NCI-H82 treated with DMSO at 0.1 percent for 48 hours (cell line): ENCODE measurements at regions not wholly inside any gene's neighbourhood (a gene's known extent, or its start where the extent isn't known, plus 50 kb on each side); places are given as distances from the start of the nearest gene placed in this dataset.
A peak's percentile ranks its signal among the peaks of the same experiment; 100 is the strongest.
"Not testable (repeated sequence)": the region's sequence is repeated elsewhere in the genome, so short reads cannot be mapped to it uniquely, and the experiment has no call there.

Experiments used
- DNase-seq: peaks from one replicate; lab custom pipeline; 2025; ENCODE audit not compliant: unreplicated experiment; lab: John Stamatoyannopoulos, UW

DNA sequence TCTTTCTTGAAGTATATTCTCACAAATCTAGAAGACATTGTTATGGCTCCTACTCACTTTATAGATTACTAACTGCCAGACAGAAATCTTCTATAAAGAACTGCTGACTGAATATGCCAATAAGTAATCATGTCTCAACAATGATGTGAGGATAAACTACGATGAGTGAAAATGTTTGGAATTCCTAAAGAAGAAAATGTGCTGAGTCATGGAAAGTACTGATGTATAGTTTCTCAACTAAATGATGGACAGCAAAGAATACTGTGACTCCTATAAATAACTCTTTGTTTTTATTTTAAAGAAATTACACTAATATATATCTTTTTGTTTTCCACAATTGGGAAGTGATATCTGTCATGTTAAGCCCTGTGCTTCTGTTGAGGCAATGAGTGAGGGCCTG lies 232.9 kb downstream of the LNPK start:
- DNase-seq = no peak

DNA sequence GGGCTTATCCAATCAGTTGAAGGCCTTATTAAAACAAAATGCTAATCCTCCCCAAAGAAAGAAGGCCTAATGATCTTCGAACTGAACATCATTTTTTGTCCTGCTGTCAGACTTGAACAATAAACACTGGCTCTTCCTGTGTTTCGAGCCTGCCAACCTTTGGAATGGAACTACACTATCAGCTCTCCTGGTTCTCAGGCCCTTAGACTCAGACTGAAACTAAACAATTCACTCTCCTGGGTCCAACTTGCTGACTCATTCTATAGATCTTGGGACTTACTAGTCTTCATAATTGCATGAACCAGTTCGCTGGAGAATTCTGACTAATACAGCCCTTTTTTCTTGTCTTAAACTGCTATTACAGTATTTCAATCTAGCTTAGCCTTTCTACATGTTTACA lies 235.2 kb downstream of the LNPK start:
- no peak for DNase-seq

DNA sequence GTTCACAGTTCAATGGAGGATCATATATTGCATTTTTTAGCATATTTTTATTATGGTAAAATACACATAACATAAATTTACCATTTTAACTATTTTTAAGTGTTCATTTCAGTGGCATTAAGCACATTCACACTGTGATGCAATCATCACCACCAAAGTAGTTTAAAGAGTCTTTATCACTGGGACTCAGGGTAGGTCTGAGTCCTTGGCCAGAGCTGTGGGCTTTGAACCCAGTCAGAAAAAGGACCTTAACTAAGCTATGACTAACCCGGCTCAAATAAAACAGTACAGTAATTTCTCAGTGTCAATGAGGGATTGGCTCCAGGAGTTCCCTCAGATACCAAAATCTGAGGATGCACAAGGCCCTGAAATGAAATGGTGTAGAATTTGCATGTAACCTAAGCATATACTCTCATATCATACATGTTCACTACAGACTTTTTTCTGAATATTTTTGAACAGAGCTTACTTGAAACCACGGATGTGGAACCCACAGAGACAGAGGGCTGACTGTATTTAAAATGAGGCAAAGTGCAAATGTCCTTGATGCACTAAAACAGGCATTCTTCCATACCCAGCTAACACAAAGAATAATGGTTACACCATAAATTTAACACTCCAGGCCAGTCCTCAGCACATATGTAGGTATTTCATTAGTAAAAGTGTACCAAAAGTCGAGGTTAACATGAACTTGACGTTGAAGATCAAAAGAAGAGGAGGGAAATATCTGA lies 246.2 kb downstream of the LNPK start:
- DNase-seq = no peak

DNA sequence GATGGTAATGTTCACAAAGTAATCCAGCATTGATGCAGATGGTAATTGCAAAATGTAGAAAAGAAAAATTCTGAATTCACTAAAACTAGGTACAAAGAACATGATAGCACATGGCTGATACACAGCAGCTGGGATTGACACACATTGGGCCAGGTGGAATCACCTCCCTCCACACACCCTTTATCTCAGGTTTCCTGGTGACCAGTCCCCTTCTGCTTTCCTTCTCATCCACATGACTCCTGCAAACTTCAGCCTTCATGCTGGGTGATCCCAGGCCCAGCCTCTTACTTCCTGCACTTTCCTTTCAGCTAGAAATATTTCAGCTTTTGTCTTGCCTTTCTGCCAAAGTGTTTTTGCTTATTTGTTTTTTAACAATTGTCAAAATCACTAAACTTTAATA lies 246.9 kb downstream of the LNPK start:
- no peak for DNase-seq

DNA sequence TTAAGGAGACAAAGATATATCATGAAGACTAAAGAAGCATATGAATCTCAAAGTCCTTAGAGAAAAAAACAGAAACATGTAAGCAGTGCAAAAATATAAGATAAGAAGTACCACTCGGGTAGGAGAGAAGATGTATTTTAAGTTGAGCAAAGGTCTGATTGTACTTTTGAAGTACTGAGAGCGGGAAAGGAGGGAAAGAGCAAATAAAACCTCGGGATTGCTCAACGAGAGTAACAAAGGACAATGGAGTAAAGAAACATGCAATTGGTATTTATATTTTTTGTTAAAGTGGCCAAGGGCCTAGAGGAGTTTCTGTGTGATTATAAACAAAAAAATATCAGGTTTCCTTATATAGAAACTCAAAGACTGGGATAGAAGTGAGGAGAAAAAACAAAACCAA lies 251.9 kb downstream of the LNPK start:
- no peak for DNase-seq

DNA sequence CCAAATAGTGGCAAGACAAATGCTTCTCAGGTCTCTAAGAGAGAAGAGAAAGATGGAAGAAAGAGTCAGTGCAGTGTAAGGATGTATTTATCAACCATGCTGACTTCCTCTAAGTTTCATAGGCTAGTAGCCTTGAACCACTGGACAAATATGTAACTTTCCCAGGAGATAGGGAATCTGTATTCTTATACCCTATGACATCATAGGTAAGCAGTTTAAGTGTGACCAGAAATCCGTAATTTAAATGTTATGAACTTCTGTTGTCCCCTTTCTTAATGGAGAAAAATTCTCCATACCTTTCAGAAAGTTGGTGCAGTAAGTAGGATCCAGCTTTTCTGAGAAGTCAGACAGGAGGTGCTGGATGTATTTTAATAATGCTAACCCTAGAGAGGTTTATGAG lies 256.2 kb downstream of the LNPK start:
- DNase-seq = no peak

DNA sequence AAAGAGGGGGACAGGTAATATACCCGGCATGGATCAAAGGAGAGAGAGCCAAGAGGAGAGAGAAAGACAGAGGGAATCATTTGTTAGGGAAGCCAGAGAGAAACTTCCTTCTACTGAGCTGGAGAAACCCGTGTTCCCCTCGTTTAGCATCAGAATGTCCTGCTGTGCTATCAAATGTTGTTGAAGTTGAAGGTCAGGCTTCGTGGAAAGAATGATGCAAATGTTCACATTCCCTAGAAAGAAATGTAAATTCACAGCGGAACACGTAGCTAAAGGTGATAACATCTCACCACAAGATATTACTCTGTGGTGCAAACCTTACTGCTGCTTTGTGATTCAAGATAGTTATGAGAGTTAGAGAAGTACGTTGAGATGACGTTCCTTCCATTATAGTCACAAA lies 258.1 kb downstream of the LNPK start:
- no peak for DNase-seq

DNA sequence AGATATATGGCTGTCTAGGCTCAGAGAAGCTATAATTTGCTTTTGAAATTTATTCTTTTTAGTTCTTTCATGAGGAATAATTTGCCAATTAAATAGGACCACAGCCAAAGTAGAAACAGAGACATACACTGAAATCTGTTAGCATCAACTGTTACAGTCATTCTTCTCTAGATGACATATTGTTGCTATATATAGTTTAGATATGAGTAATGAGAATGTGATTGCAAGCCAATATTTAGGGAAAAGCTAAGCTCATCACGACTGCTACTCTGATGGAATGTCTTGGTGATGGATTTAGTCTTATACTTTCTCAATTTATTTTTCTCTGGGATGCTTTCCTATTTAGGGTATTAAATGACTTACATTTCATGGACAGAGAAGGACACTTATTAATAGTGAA lies 259.1 kb downstream of the LNPK start:
- DNase-seq = no peak

DNA sequence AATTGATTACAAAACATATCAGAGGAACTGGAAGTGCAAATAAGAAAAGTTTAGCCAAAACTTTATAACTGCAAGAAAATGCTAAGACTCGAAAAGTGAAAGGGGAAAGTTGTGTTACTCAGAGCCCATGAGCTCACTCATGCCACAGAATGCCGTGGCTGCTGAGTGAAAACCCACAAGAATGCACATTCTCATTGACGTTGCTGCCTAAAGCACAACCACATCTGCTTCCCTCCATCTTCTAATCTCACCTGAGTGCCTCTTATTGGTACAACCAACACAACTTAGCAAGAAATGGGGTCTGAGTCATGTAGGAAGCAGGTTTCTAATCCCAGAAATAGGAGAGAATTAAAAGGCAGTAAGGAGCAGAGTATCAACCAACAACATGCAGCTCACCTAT lies 259.7 kb downstream of the LNPK start:
- DNase-seq = no peak

DNA sequence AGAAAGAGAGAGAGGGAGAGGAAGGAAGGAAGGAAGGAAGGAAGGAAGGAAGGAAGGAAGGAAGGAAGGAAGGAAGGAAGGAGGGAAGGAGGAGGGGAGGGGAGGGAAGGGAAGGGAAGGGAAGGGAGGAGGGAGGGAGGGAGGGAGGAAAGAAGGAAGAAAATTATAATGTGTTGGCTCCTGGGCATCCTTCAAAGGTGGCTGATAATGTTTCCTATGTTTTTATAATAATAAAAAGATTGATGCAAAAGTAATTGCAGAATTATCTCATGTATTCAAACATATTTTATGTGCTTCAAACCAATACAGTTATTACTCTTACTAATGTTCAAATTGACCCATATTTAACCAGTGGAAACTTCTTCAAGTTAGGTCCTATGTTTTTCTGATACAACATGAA lies 260.9 kb downstream of the LNPK start:
- DNase-seq = no peak

DNA sequence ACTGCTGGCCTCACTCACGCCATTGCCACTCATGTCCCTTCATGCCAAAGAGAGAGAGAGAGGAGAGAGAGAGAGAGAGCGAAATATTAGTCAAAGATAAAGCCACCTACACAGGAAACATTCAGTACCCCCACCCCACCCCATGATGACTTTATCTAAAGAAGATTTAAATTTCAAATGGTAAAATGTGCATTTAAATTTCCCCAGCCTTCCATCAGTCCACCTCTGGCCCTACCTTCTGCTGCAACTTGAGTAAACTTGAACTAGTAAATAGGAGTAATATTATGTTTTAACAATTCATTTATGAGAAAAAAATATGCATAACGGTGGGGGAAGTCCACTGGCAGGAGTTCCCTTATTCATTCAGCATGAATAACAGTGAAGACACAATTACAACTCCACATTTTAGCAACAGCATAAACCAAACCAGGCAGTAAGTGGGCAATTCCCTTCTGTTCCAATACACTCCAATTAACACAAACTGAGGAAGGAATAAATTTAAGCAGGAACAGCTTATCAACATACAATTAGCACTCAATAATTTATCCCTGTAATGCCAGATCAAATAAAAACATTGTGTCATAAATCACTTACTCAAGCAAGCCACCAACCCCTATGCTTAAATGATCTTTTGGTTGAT lies 264.2 kb downstream of the LNPK start:
- DNase-seq = no peak

DNA sequence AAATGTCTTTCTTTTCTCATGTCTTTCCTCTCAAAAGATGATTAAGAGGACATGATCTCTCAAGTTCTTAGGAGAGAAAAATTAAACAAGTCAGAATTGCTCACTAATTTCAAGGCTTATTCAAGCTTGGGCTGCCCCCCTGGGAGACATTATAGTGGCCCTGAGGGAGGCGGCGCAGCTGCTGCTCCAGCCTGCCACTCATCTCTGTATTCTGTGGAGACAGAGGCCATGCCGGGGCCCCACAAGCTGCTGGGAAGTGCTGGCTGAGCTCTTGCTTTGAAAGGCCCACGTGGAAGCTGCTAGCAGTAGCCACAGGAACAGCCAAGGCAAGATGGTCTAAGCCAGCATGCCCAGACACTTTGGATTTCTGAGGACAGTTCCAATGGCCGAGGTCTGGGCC lies 267.4 kb downstream of the LNPK start:
- DNase-seq = no peak

DNA sequence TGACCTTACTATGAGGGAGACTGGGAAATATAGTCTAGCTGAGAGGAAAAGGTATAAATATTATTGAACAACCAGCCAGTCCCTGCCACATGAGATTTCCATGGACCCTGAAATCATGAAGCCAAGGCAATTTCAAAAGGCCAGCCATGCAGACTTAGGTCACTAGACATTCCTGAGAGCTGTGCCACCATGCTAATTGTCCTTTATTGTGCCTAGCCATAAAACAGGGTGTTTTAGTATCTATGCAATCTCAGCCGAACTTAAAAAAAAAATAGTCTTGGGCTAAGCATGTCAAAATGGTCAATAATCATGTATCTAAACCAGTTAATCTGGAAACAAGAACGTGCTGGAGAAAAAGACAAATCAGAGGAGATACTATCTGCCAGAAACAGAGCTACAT lies 269.5 kb downstream of the LNPK start:
- no peak for DNase-seq

DNA sequence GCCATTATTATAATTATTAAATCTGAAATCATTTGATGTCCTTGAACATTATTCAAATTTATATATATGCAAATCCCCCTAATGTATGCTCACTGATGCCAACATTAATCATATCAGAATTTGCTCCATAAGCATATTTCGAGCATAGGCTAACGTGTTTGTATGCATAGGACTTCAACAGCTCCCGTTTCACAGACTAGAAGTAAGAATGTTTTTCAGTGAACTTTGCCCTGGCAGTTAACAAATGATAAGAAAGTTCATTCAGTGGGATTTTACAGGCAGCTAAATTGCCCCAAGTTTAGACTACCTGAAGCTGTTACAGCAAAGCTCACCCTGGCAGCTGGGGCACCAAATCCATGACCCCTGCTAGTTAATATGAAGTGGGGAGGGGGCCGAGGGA lies 272.0 kb downstream of the LNPK start:
- DNase-seq = no peak

DNA sequence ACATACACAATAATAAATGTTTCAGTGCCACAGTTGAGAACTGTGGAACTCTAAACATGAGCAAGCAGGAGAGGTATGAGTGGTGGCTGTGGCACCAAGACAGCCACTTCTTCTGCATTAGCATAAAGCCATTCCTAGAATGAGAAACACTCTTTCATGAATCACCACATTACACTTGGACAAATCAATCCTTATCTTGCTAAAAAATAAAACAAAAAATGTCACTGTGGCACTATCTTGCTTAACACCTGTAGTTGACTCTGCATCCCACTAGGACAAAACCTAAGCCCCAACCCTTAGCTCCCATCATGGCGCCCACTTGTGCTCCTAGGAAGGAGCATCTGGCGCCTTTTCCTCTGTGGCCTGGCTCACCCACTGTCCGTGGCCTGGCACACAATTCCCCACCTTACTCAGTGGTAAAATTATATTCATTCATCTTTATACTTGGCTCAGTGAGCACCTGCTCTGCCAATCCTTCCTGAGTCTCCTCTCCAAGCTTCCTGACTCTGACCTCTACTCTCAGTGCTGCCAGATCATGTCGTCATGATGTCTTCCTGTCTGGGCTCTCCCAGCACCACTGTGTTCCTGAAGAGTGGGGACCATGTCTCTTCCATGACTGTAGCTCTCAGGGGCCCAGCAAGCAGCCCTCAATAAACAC lies 272.9 kb downstream of the LNPK start:
- no peak for DNase-seq

DNA sequence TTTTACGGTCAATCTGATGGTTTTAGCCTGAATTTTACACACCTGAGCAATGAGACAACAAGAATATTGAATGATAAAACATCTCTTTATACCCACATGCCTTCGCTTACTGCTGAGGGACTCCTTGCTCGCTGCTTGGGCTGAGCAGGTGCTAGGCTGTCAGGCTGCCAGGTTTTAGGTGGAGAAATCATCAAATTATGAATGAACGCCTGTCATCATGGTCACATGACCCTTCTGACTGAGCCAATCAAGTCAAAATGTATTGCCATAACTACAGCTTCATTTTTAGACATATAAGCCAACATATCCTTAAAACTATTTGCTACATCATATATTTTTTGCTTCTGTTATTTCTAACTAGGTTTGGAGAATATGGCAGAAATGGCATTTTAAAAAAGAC lies 274.0 kb downstream of the LNPK start:
- no peak for DNase-seq

DNA sequence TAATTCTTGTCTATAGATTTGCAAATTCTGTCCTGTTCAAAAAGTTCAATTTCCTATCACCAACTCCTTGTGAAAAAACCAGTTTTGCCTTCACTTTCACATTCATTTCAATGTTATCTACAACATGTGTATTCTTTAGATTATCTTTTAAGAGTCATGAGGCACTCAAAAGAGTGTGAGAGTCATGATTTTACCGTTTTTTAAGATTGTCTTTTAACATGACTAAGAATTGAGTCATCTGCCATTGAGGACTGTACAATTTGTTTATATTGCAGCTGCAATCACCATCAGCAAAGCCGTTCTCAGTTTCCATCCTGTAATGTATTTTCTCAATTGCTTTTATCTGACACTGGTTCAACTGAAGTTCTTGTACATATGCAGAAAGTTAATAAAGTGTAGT lies 275.8 kb downstream of the LNPK start:
- no peak for DNase-seq

DNA sequence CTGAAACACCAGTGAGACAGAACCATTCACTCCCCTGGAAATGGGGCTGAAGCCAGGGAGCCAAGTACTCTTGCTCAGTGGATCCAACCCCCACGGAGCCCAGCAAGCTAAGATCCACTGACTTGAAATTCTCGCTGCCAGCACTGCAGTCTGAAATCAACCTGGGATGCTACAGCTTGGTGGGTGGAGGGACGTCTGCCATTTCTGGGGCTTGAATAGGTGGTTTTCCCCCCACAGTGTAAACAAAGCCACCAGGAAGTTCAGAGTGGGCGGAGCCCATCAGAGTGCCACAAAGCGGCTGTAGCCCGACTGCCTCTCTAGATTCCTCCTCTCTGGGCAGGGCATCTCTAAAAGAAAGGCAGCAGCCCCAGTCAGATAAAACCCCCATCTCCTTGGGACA lies 292.8 kb downstream of the LNPK start:
- no peak for DNase-seq

DNA sequence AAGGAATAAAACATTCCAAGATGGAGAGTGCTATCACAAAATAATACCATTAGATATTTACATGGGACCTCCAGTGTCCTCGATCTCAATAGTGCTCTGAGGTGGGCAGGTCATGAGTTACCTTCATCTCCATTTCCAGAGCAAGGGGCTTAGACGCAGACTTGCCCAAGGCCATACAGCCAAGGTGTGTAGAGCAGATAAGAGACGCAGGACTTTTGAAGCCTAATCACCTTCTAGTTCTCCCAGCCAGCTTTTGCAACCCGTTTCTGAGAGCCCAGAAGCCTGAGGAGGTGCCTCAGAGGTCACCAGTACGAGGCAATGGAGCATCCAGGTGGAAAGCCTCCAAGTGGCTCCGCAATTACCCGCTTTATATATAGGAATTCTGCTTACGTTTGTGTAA lies 294.7 kb downstream of the LNPK start:
- DNase-seq = no peak

DNA sequence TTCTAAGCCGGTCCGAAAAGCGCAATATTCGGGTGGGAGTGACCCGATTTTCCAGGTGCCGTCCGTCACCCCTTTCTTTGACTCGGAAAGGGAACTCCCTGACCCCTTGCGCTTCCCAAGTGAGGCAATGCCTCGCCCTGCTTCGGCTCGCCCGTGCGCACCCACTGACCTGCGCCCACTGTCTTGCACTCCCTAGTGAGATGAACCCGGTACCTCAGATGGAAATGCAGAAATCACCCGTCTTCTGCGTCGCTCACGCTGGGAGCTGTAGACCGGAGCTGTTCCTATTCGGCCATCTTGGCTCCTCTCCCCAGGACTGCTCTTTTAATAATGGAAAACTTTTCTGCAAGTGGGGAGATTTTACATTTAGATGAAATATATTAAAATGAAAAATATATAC lies 297.5 kb downstream of the LNPK start:
- not testable (repeated sequence) for DNase-seq

DNA sequence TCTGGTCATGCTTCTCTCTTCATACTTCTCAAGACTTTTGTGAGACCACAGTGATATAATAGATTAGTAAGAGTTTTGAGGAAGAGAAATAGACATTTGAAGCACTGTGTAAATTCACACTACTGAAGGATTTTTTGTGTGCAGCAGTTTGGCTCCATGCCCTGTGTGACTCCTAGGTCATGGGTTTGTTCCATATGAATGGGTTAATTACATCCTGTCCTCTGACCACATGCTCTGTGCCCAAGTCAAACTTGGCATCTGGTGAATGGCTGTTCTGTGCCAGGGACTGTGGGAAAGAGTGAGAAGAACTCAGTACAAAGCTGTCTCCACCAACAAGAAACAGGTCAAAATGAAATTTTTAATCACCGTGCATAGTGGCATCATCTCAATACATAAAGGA lies 304.0 kb downstream of the LNPK start:
- DNase-seq = no peak

DNA sequence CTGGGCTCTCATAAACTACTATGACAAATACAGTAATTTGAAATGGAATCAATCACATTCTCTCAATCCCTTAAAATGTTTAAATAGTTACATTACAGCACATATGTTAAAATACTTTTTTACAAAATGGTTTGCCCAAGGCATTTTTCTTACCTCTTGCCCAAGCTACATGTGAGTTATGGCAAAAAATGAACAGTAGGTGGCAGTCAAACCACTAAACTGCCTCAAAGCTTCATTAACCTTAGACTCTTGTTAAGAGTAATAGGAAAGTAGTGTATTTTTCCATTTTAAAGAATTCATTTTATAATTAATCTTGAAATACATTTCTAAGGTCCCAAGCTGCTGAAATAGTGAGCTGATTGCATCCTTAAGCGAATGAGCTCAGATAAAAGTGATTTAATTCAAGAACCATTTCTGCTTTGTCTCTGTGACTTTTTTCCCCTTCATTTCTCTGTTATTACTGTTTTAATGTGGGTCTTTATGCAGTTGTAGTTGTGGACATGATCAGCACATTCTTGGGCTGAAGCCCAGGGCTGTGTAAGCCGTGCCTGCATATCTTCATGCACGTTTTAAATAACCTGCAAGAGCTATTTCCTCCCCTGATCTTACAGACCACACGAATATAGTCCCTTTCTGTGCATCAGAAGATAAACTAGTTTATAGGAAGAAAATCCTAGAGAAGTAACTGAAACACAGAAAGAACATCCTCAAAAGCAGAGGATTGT lies 311.8 kb downstream of the LNPK start:
- peak; percentile 54 for DNase-seq
